AG04449 (cell line): ENCODE measurements at regions not wholly inside any gene's neighbourhood (a gene's known extent, or its start where the extent isn't known, plus 50 kb on each side); places are given as distances from the start of the nearest gene placed in this dataset.
A peak's percentile ranks its signal among the peaks of the same experiment; 100 is the strongest.

Experiments
- CTCF ChIA-PET: fragments of 350-600 bp; formaldehyde crosslinking; extraction: SDS; loops from one replicate; lab custom pipeline; 2021; ENCODE audit warnings: antibody characterized with exemption; lab: Yijun Ruan, JAX
- POLR2A ChIA-PET: fragments of 400-600, 350-600 bp; formaldehyde crosslinking; extraction: SDS; loops from one replicate; lab custom pipeline; 2020; ENCODE audit warnings: antibody characterized with exemption, inconsistent platforms; lab: Yijun Ruan, JAX
- DNase-seq: peaks from one replicate; pipeline ENCODE4 v3.0.0-alpha.2; 2010; ENCODE audit warnings: low read depth, low spot score
- H3K4me3 ChIP-seq: 2 replicates; pipeline ENCODE4 v1.5.1; 2011; ENCODE audit warnings: low read depth, mild to moderate bottlenecking, control low read depth, low read length
- TF ChIP-seq, protein P1 (sequence below): IDR thresholded peaks from one replicate; pipeline ENCODE4 v1.5.1; 2011; ENCODE audit warnings: mild to moderate bottlenecking, moderate library complexity, low read length, control low read depth, inconsistent platforms; ENCODE audit not compliant: insufficient read depth; ENCODE audit errors: missing control alignments

DNA sequence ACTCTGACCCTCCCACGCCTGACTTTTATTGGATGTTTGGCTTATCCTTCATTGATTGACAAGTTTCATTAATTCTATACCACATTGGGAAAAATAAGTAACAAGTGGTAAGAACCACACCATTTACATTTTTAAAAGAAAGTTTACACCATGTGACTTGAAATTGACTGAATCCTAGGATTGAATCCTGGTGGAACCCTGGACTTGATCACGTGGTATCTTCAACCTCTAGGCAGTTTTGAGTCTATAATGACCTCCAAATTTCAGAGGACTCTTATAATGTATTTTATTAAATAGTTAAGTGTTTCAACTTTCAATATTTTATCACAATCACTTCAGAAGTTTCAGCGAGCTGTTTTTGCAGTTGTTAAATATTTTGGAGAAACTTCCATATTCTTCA lies 172.0 kb downstream of the SLC6A15 start:
- TF ChIP-seq, protein P1, sequence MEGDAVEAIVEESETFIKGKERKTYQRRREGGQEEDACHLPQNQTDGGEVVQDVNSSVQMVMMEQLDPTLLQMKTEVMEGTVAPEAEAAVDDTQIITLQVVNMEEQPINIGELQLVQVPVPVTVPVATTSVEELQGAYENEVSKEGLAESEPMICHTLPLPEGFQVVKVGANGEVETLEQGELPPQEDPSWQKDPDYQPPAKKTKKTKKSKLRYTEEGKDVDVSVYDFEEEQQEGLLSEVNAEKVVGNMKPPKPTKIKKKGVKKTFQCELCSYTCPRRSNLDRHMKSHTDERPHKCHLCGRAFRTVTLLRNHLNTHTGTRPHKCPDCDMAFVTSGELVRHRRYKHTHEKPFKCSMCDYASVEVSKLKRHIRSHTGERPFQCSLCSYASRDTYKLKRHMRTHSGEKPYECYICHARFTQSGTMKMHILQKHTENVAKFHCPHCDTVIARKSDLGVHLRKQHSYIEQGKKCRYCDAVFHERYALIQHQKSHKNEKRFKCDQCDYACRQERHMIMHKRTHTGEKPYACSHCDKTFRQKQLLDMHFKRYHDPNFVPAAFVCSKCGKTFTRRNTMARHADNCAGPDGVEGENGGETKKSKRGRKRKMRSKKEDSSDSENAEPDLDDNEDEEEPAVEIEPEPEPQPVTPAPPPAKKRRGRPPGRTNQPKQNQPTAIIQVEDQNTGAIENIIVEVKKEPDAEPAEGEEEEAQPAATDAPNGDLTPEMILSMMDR: no peak
- no peak for DNase-seq
- no peak overlapping the region for H3K4me3 ChIP-seq
- CTCF ChIA-PET: no interaction called here
- POLR2A ChIA-PET: no interaction called here

DNA sequence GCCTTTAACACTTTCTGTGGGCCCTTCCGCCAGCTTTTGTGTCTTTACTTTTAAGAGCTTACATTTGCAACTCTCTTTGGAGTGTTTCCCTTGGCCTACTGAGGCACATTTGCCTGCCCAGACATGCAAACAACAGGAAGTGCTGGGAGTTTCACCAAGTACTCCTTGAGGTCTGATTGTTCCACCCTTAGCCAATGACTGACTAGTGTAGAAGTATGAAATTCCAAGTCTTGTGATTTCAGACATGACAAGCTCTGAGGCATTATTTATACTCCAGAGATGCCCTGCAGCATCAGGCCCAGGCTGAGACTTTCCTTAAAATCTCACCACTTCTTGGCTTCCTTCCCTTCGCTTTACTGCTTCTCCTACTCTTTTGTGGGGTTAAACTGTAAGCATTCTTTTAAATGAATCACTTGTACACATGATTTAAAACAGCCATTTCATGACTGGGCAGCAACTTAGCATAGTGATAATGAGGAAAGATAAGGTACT lies 174.1 kb downstream of the SLC6A15 start:
- H3K4me3 ChIP-seq: no peak overlapping the region
- DNase-seq: peak; percentile 74
- TF ChIP-seq, protein P1: no peak
- ChIA-PET POLR2A (no interaction called here), CTCF (no interaction called here)

DNA sequence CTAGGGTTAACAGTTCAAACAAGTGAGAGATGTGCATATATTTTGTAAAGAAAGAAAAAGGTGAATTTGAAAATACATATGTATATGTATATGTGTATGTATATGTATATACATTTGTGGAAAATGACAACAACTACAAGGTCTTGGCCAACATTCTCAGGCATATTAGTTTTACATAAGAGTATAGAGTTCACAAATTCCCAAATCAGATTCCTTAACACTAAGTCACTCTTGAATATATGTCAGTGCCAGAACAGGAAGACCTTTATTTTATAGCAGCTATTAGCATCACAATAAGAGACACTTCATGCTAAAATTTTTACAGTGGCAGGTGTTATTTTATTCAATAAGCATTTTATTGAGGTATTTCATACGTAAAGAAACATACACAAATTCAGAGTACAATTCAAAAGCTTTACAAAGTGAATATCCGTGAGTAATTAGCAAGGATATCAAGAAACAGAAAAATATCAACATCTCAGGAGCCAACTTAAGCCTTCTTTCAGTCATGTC lies 179.7 kb downstream of the SLC6A15 start:
- TF ChIP-seq, protein P1: no peak
- no peak overlapping the region for H3K4me3 ChIP-seq
- POLR2A ChIA-PET: no interaction called here
- CTCF ChIA-PET: no interaction called here
- DNase-seq: no peak

DNA sequence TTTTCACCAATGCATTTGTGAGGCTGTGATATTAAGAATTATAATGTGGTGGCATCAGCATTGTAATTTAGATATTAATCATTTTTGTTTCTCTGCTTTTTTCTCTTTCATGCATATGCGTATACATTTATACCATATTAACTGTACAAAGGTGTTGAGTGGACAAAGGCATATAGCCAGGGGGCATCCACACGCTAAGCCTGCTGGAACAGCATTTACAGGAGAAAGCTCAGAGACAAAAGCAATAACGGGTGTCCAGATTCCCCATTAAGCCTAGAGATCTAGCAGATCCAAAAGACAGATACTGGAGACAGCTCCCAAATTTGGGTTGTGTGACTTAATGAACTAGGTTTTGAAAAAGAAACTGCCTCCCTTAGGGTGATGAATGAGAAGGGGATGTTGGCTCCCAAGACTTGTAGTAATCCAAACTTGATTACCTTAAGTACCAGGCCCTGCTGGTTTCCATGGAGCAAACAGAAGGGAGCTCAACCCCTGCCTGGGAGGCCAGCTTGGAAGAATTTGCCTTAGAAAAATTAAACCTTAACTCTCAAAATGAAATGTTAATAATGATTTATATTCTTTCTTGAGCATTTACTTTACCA lies 181.9 kb downstream of the SLC6A15 start:
- CTCF ChIA-PET: no interaction called here
- POLR2A ChIA-PET: no interaction called here
- DNase-seq: no peak
- no peak overlapping the region for H3K4me3 ChIP-seq
- TF ChIP-seq, protein P1: no peak

GRCh38 chr12:84727961-84728360 lies 184.6 kb downstream of the SLC6A15 start:
- CTCF ChIA-PET: no interaction called here
- DNase-seq: no peak
- no peak overlapping the region for H3K4me3 ChIP-seq
- TF ChIP-seq, protein P1: no peak
- POLR2A ChIA-PET: no interaction called here

DNA sequence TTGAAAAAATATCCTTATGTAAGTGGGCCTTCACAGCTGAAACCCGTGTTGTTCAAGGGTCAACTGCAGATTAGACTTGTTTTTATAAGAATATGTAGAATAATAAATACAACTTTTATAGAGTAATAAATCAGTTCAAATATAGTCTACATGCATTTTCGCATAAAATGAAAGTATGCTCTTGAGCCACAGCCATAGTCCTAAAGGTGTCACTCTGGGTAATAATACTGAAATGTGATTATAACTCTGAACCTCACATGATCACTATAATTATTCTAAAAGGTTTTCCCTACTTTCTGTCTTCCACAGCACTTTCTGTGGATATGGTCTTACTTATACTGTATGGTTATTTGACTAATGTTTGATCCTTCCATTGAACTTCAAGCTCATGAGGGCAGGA lies 185.8 kb downstream of the SLC6A15 start:
- DNase-seq: no peak
- TF ChIP-seq, protein P1: no peak
- POLR2A ChIA-PET: no interaction called here
- no peak overlapping the region for H3K4me3 ChIP-seq
- CTCF ChIA-PET: no interaction called here
